Vagina (tissue), 2 donors: ENCODE measurements at regions not wholly inside any gene's neighbourhood (a gene's known extent, or its start where the extent isn't known, plus 50 kb on each side); places are given as distances from the start of the nearest gene placed in this dataset.

Source experiments
- POLR2A ChIP-seq, 2 donors: fragments of 450-650 bp; IDR thresholded peaks; one replicate each; pipeline ENCODE4 v1.6.1; 2017; ENCODE audit warnings: antibody characterized with exemption in 2 of 2, mild to moderate bottlenecking in 2 of 2, moderate library complexity in 2 of 2
- POLR2AphosphoS5 ChIP-seq, 2 donors: sonication (generic); formaldehyde crosslinking; IDR thresholded peaks; one replicate each; pipeline ENCODE4 v1.9.0; 2017; ENCODE audit warnings: antibody characterized with exemption in 2 of 2, mild to moderate bottlenecking in 2 of 2, low read depth in 1 of 2; ENCODE audit not compliant: insufficient read depth in 1 of 2
- TF ChIP-seq, protein P1 (sequence below), 3 experiments: fragments of 450-650 bp in 2 of 3; fragments of 200-600 bp in 1 of 3; sonication (generic) in 1 of 3; IDR thresholded peaks; one replicate each; pipeline ENCODE4 v1.5.1; 2017 to 2019; ENCODE audit warnings: antibody characterized with exemption in 3 of 3, mild to moderate bottlenecking in 2 of 3, moderate library complexity in 2 of 3

DNA sequence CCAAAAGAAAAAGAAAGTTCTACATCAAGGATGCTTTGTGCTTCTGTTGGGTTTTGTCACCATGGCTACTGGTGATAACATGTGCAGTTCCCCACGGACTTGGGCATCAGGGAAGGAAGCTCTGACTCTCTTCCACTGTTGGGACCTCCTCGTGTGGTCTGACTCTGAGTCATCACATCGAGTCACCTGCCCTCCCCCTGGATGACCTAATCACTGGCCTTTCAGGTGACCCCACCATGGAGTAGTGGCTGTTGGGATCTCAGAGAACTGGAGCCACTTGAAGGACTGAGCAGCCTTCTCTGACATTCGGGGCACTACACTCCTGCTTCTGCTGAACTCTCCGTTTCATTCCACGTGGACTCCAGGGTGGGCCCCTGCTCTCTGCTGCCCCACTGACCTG, 60.8 kb upstream of the DOCK1 start:
- no peak for TF ChIP-seq POLR2AphosphoS5 (IDR thresholded peaks at IDR 0.05; ENCODE audit: insufficient read depth in 1 of 2, low read depth in 1 of 2)
- TF ChIP-seq POLR2A (IDR thresholded peaks at IDR 0.05): no peak
- TF ChIP-seq, protein P1, sequence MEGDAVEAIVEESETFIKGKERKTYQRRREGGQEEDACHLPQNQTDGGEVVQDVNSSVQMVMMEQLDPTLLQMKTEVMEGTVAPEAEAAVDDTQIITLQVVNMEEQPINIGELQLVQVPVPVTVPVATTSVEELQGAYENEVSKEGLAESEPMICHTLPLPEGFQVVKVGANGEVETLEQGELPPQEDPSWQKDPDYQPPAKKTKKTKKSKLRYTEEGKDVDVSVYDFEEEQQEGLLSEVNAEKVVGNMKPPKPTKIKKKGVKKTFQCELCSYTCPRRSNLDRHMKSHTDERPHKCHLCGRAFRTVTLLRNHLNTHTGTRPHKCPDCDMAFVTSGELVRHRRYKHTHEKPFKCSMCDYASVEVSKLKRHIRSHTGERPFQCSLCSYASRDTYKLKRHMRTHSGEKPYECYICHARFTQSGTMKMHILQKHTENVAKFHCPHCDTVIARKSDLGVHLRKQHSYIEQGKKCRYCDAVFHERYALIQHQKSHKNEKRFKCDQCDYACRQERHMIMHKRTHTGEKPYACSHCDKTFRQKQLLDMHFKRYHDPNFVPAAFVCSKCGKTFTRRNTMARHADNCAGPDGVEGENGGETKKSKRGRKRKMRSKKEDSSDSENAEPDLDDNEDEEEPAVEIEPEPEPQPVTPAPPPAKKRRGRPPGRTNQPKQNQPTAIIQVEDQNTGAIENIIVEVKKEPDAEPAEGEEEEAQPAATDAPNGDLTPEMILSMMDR (IDR thresholded peaks at IDR 0.05): no peak
